Ecto neural progenitor cell (in vitro differentiated cells): ENCODE measurements at regions not wholly inside any gene's neighbourhood (a gene's known extent, or its start where the extent isn't known, plus 50 kb on each side); places are given as distances from the start of the nearest gene placed in this dataset.
A peak's percentile ranks its signal among the peaks of the same experiment; 100 is the strongest.
"Not testable (repeated sequence)": the region's sequence is repeated elsewhere in the genome, so short reads cannot be mapped to it uniquely, and the experiment has no call there.

Source experiments
- DNase-seq: peaks from one replicate; pipeline ENCODE4 v3.0.0-alpha.2; 2018; ENCODE audit warnings: low spot score

- DNase-seq: no peak
These were observed 245.9 kb downstream of the MID1IP1 start for GRCh38 chrX:39047174-39047573.

- DNase-seq: no peak
These were observed 248.7 kb downstream of the MID1IP1 start for GRCh38 chrX:39049975-39050374.

GRCh38 chrX:39050427-39050826, 249.2 kb downstream of the MID1IP1 start:
- DNase-seq: no peak

GRCh38 chrX:39052751-39053150, 251.5 kb downstream of the MID1IP1 start:
- DNase-seq: no peak

- DNase-seq: no peak
These were observed 257.5 kb downstream of the MID1IP1 start for GRCh38 chrX:39058724-39059123.

- no peak for DNase-seq
These were observed 258.6 kb downstream of the MID1IP1 start for GRCh38 chrX:39059866-39060265.

GRCh38 chrX:39063037-39063436, 261.8 kb downstream of the MID1IP1 start:
- DNase-seq: no peak

- DNase-seq: no peak
These were observed 262.4 kb downstream of the MID1IP1 start for GRCh38 chrX:39063702-39064101.

- DNase-seq: peak; percentile 63
These were observed 264.0 kb downstream of the MID1IP1 start for GRCh38 chrX:39065051-39065871.

GRCh38 chrX:39067866-39068265, 266.6 kb downstream of the MID1IP1 start:
- no peak for DNase-seq

GRCh38 chrX:39068634-39069033, 267.4 kb downstream of the MID1IP1 start:
- not testable (repeated sequence) for DNase-seq

- DNase-seq: no peak
These were observed 268.8 kb downstream of the MID1IP1 start for GRCh38 chrX:39070009-39070408.

- DNase-seq: no peak
These were observed 271.9 kb downstream of the MID1IP1 start for GRCh38 chrX:39073131-39073530.

GRCh38 chrX:39096599-39096998, 295.3 kb downstream of the MID1IP1 start:
- no peak for DNase-seq

- DNase-seq: no peak
These were observed 303.5 kb downstream of the MID1IP1 start for GRCh38 chrX:39104745-39105144.

- no peak for DNase-seq
These were observed 310.9 kb downstream of the MID1IP1 start for GRCh38 chrX:39112143-39112542.

- no peak for DNase-seq
These were observed 313.9 kb downstream of the MID1IP1 start for GRCh38 chrX:39115166-39115565.

- DNase-seq: no peak
These were observed 315.8 kb downstream of the MID1IP1 start for GRCh38 chrX:39117101-39117500.

- DNase-seq: no peak
These were observed 320.6 kb downstream of the MID1IP1 start for GRCh38 chrX:39121903-39122302.

- DNase-seq: no peak
These were observed 324.6 kb downstream of the MID1IP1 start for GRCh38 chrX:39125834-39126233.

GRCh38 chrX:39133971-39134370, 332.7 kb downstream of the MID1IP1 start:
- no peak for DNase-seq

GRCh38 chrX:39137363-39137954, 336.2 kb downstream of the MID1IP1 start:
- DNase-seq: no peak

GRCh38 chrX:39140581-39140980, 339.3 kb downstream of the MID1IP1 start:
- DNase-seq: no peak

- no peak for DNase-seq
These were observed 343.1 kb downstream of the MID1IP1 start for GRCh38 chrX:39144323-39144722.
